ENCODE measurements at regions not wholly inside any gene's neighbourhood (a gene's known extent, or its start where the extent isn't known, plus 50 kb on each side); places are given as distances from the start of the nearest gene placed in this dataset.

GRCh38 chr5:90022002-90022710 is 387.4 kb downstream of the CETN3 start:
- peak; percentile 30 for DNase-seq (ENCODE audit: low read depth)
- no peak for TF ChIP-seq CTCF (conservative IDR thresholded peaks at IDR 0.05; ENCODE audit: low read depth, low read length)
- H3K4me3 ChIP-seq (ENCODE audit: low read depth, low read length): no peak overlapping the region

- peak overlapping the region; percentile 50 for H3K4me3 ChIP-seq (ENCODE audit: low read depth, low read length)
- no peak for TF ChIP-seq CTCF (conservative IDR thresholded peaks at IDR 0.05; ENCODE audit: low read depth, low read length)
- DNase-seq (ENCODE audit: low read depth): peak; percentile 91
Measured at GRCh38 chr5:90020575-90021538, 388.7 kb downstream of the CETN3 start.

GRCh38 chr5:90017239-90017638 is 392.3 kb downstream of the CETN3 start:
- H3K4me3 ChIP-seq (ENCODE audit: low read depth, low read length): no peak overlapping the region
- no peak for TF ChIP-seq CTCF (conservative IDR thresholded peaks at IDR 0.05; ENCODE audit: low read depth, low read length)
- DNase-seq (ENCODE audit: low read depth): no peak

GRCh38 chr5:90015584-90016018 is 394.0 kb downstream of the CETN3 start:
- DNase-seq (ENCODE audit: low read depth): peak; percentile 69
- no peak overlapping the region for H3K4me3 ChIP-seq (ENCODE audit: low read depth, low read length)
- no peak for TF ChIP-seq CTCF (conservative IDR thresholded peaks at IDR 0.05; ENCODE audit: low read depth, low read length)

- no peak for DNase-seq (ENCODE audit: low read depth)
- TF ChIP-seq CTCF (conservative IDR thresholded peaks at IDR 0.05; ENCODE audit: low read depth, low read length): no peak
- no peak overlapping the region for H3K4me3 ChIP-seq (ENCODE audit: low read depth, low read length)
Measured at GRCh38 chr5:90014420-90014819, 395.1 kb downstream of the CETN3 start.

GRCh38 chr5:90000351-90000750 is 409.2 kb downstream of the CETN3 start:
- TF ChIP-seq CTCF (conservative IDR thresholded peaks at IDR 0.05; ENCODE audit: low read depth, low read length): no peak
- H3K4me3 ChIP-seq (ENCODE audit: low read depth, low read length): no peak overlapping the region
- DNase-seq (ENCODE audit: low read depth): no peak
